ENCODE measurements at regions not wholly inside any gene's neighbourhood (a gene's known extent, or its start where the extent isn't known, plus 50 kb on each side); places are given as distances from the start of the nearest gene placed in this dataset.

DNA sequence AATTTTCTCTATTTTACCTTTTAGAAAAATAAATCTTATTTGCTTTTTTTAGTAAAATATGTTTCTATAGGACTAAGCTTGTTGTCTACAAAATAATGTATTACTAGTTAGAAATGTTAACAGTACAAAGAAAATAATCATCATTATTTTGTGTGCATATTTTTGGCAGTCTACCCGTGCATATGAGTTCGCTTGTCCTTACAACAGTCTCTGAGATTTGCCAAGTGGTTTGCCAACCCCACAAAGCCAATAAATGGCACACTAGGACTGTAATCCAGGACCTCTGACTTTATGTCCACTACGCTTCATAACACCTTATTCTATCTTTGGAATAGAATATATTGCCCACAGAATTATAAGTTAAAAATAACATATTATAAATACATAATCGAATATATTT is 152.0 kb downstream of the KCNJ2 start:
- Mint-ChIP-seq H3K27ac (no peak overlapping the region), H3K36me3 (ENCODE audit: low read depth) (no peaks in the 10 kb centered on the region), H3K4me3 (no peak overlapping the region), H3K27me3 (peaks cover 4% of the 10 kb centered on the region), H3K9me3 (peaks cover 2% of the 10 kb centered on the region), H3K4me1 (ENCODE audit: low read depth) (no peaks in the 10 kb centered on the region)
- CTCF ChIA-PET = no interaction called here
- ATAC-seq = no peak
- intact Hi-C loops (cut with micrococcal nuclease) = no loop called here
- DNase-seq = no peak
- TF ChIP-seq, protein P1, sequence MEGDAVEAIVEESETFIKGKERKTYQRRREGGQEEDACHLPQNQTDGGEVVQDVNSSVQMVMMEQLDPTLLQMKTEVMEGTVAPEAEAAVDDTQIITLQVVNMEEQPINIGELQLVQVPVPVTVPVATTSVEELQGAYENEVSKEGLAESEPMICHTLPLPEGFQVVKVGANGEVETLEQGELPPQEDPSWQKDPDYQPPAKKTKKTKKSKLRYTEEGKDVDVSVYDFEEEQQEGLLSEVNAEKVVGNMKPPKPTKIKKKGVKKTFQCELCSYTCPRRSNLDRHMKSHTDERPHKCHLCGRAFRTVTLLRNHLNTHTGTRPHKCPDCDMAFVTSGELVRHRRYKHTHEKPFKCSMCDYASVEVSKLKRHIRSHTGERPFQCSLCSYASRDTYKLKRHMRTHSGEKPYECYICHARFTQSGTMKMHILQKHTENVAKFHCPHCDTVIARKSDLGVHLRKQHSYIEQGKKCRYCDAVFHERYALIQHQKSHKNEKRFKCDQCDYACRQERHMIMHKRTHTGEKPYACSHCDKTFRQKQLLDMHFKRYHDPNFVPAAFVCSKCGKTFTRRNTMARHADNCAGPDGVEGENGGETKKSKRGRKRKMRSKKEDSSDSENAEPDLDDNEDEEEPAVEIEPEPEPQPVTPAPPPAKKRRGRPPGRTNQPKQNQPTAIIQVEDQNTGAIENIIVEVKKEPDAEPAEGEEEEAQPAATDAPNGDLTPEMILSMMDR (IDR thresholded peaks at IDR 0.05) = no peak
- POLR2A ChIA-PET = no interaction called here

DNA sequence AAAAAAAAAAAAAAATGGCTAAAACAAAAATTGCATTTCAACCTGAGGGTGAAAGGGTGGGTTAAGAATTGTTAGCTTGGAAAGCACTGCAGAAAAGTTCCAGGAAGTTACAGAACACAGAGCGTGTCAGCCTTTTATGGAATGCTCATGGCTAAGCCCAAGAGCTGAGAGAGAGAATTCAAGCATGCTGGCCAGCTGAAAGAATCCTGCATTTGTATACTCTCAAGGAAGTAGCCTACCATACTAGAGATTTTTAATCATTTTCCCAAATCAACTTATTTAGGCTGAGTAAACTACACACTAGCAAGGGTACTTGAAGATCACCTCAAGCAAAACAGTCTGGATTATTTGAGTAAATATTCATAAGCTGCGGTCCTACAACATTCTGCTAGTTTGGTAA is 153.9 kb downstream of the KCNJ2 start:
- Mint-ChIP-seq H3K9me3 (peaks cover 2% of the 10 kb centered on the region), H3K36me3 (ENCODE audit: low read depth) (no peaks in the 10 kb centered on the region), H3K27ac (no peak overlapping the region), H3K4me1 (ENCODE audit: low read depth) (no peaks in the 10 kb centered on the region), H3K4me3 (no peak overlapping the region), H3K27me3 (peaks cover 4% of the 10 kb centered on the region)
- CTCF ChIA-PET = no interaction called here
- POLR2A ChIA-PET = no interaction called here
- ATAC-seq = no peak
- DNase-seq = no peak
- TF ChIP-seq, protein P1 (IDR thresholded peaks at IDR 0.05) = no peak
- intact Hi-C loops (cut with micrococcal nuclease) = no loop called here

DNA sequence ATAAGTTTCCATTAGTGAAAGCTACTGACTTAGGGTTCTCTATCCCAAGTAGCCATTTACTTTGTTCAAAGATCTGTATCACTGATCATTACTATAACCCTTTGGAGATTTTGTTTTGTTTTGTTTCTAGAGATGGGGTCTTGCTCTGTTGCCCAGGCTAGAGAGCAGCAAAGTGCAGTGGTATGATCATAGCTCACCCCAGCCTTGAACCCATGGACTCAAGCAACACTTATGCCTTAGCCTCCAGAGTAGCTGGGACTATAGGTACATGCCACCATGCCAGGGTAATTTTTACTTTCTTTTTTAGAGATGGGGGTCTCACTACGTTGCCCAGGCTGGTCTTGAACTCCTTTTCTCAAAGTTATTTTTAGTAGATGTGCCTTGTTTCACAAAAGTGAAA is 154.7 kb downstream of the KCNJ2 start:
- Mint-ChIP-seq H3K27ac (no peak overlapping the region), H3K27me3 (peaks cover 4% of the 10 kb centered on the region), H3K9me3 (peaks cover 2% of the 10 kb centered on the region), H3K4me3 (no peak overlapping the region), H3K4me1 (ENCODE audit: low read depth) (no peaks in the 10 kb centered on the region), H3K36me3 (ENCODE audit: low read depth) (no peaks in the 10 kb centered on the region)
- intact Hi-C loops (cut with micrococcal nuclease) = no loop called here
- ATAC-seq (no peak), DNase-seq (no peak)
- ChIA-PET CTCF (no interaction called here), POLR2A (no interaction called here)
- TF ChIP-seq, protein P1 (IDR thresholded peaks at IDR 0.05) = no peak

- H3K27me3 Mint-ChIP-seq = peaks cover 2% of the 10 kb centered on the region
These were observed 157.9 kb downstream of the KCNJ2 start for GRCh38 chr17:70327279-70327678.

DNA sequence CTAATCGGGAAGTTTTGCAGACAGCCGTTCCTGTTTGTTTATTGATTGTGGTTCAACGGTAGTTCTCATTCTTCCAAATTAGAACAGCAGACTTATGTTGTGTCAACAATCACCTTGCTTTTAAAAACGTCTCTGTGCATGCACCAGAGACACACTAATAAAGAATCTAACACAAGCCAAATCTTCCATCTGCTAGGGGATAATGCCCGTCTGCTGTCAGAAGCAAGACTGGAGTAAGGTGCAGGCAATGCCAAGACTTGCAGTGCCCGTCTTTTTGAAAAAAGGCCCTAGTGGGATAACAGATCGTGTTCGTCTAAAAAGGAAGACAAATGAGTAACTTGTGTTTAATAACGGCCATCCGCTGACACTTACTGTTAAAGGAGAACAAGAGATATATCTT is 158.4 kb downstream of the KCNJ2 start:
- Mint-ChIP-seq H3K27me3 (peaks cover under 1% of the 10 kb centered on the region), H3K9me3 (no peaks in the 10 kb centered on the region), H3K36me3 (ENCODE audit: low read depth) (no peaks in the 10 kb centered on the region), H3K27ac (no peak overlapping the region), H3K4me1 (ENCODE audit: low read depth) (no peaks in the 10 kb centered on the region), H3K4me3 (no peak overlapping the region)
- ChIA-PET POLR2A (no interaction called here), CTCF (no interaction called here)
- intact Hi-C loops (cut with micrococcal nuclease) = no loop called here
- ATAC-seq = no peak
- TF ChIP-seq, protein P1 (IDR thresholded peaks at IDR 0.05) = no peak
- DNase-seq = no peak

More at GRCh38 chr17:70327279-70327678, 157.9 kb downstream of the KCNJ2 start:
- Mint-ChIP-seq H3K4me3 (no peak overlapping the region), H3K27ac (no peak overlapping the region), H3K4me1 (ENCODE audit: low read depth) (no peaks in the 10 kb centered on the region), H3K36me3 (ENCODE audit: low read depth) (no peaks in the 10 kb centered on the region), H3K9me3 (peaks cover 2% of the 10 kb centered on the region)
- intact Hi-C loops (cut with micrococcal nuclease) = no loop called here
- ATAC-seq (no peak), DNase-seq (no peak)
- POLR2A ChIA-PET = no interaction called here
- CTCF ChIA-PET = no interaction called here
- TF ChIP-seq, protein P1 (IDR thresholded peaks at IDR 0.05) = no peak

All from activated CD8-positive, alpha-beta T cell treated with anti-CD3 and anti-CD28 coated beads for 36 hours (primary cell).